GM23338 (cell line): ENCODE measurements at regions not wholly inside any gene's neighbourhood (a gene's known extent, or its start where the extent isn't known, plus 50 kb on each side); places are given as distances from the start of the nearest gene placed in this dataset.

Experiments used
- ATAC-seq: fragments of 200-7000 bp; cut with Tn5 transposase; 3 replicates; pipeline ENCODE4 v1.9.1; 2020
- DNase-seq: peaks from one replicate; pipeline ENCODE4 v3.0.0-alpha.2; 2015; ENCODE audit warnings: low spot score
- H2AFZ ChIP-seq: fragments of 200-600 bp; sonication (generic); 2 replicates; pipeline ENCODE4 v1.8.0; 2016; ENCODE audit warnings: antibody characterized with exemption, mild to moderate bottlenecking, moderate library complexity
- H3F3A ChIP-seq: fragments of 200-600 bp; sonication (generic); replicated peaks from 2 replicates; pipeline ENCODE4 v1.8.0; 2017; ENCODE audit warnings: antibody characterized with exemption, mixed run types, low read depth
- H3K27ac ChIP-seq: fragments of 200-600 bp; sonication (generic); 2 replicates; pipeline ENCODE4 v1.6.1; 2016; ENCODE audit warnings: low read depth
- H3K27me3 ChIP-seq: fragments of 200-600 bp; sonication (generic); 2 replicates; pipeline ENCODE4 v1.8.0; 2016; ENCODE audit warnings: mild to moderate bottlenecking, mixed run types, moderate library complexity; ENCODE audit not compliant: insufficient read depth
- H3K36me3 ChIP-seq: fragments of 200-600 bp; sonication (generic); 2 replicates; pipeline ENCODE4 v1.8.0; 2016; ENCODE audit warnings: mild to moderate bottlenecking; ENCODE audit not compliant: insufficient read depth
- H3K4me1 ChIP-seq: fragments of 200-600 bp; sonication (generic); 2 replicates; pipeline ENCODE4 v1.8.0; 2016; ENCODE audit warnings: mild to moderate bottlenecking, moderate library complexity; ENCODE audit not compliant: insufficient read depth
- H3K4me2 ChIP-seq: fragments of 200-600 bp; sonication (generic); 2 replicates; pipeline ENCODE4 v1.7.1; 2017; ENCODE audit warnings: mixed run types
- H3K4me3 ChIP-seq: fragments of 200-600 bp; sonication (generic); 2 replicates; pipeline ENCODE4 v1.6.1; 2016; ENCODE audit warnings: mixed run types
- H3K79me2 ChIP-seq: fragments of 200-600 bp; sonication (generic); replicated peaks from 2 replicates; pipeline ENCODE4 v1.8.0; 2017; ENCODE audit warnings: mild to moderate bottlenecking; ENCODE audit not compliant: insufficient read depth
- H3K9me2 ChIP-seq: fragments of 200-600 bp; sonication (generic); 2 replicates; pipeline ENCODE4 v1.8.0; 2017; ENCODE audit not compliant: insufficient read depth
- H4K20me1 ChIP-seq: fragments of 200-600 bp; sonication (generic); replicated peaks from 2 replicates; pipeline ENCODE4 v1.8.0; 2017; ENCODE audit warnings: mild to moderate bottlenecking; ENCODE audit not compliant: insufficient read depth
- H3K27ac Mint-ChIP-seq: 2 replicates; pipeline ENCODE4 v1.8.0; 2020; ENCODE audit warnings: inconsistent platforms, mild to moderate bottlenecking, moderate library complexity, mixed read lengths
- H3K27me3 Mint-ChIP-seq: 3 replicates; pipeline ENCODE4 v1.8.0; 2022; ENCODE audit warnings: low read depth, mild to moderate bottlenecking, moderate library complexity, mixed read lengths, inconsistent platforms; ENCODE audit not compliant: insufficient read depth, poor library complexity
- H3K36me3 Mint-ChIP-seq: 3 replicates; pipeline ENCODE4 v1.8.0; 2021; ENCODE audit warnings: low read depth, mild to moderate bottlenecking, inconsistent platforms, moderate library complexity, mixed read lengths
- H3K4me1 Mint-ChIP-seq: 3 replicates; pipeline ENCODE4 v1.8.0; 2020; ENCODE audit warnings: mild to moderate bottlenecking, inconsistent platforms, mixed read lengths
- H3K4me3 Mint-ChIP-seq: 3 replicates; pipeline ENCODE4 v1.8.0; 2021; ENCODE audit warnings: moderate library complexity, mild to moderate bottlenecking, inconsistent platforms, mixed read lengths
- H3K9me3 Mint-ChIP-seq: 3 replicates; pipeline ENCODE4 v1.8.0; 2020; ENCODE audit warnings: moderate library complexity, mild to moderate bottlenecking, inconsistent platforms, mixed read lengths
- CREB1 ChIP-seq: fragments of 250-450 bp; sonication (Bioruptor Pico); IDR thresholded peaks from 2 replicates; pipeline ENCODE4 v1.5.0; 2020; ENCODE audit warnings: low read depth, mild to moderate bottlenecking, moderate library complexity
- CTCF ChIP-seq, 2 experiments: fragments of 200-600 bp in 1 of 2; sonication (generic) in 1 of 2; conservative IDR thresholded peaks; 2 replicates each; pipeline versions ENCODE4 v1.5.1 to v1.6.1; 2016 to 2017; ENCODE audit warnings: antibody characterized with exemption in 2 of 2, low read depth in 2 of 2, mild to moderate bottlenecking in 2 of 2, moderate library complexity in 1 of 2
- ETS1 ChIP-seq: IDR thresholded peaks from 2 replicates; pipeline ENCODE4 v1.6.1; 2016; ENCODE audit warnings: antibody characterized with exemption
- EZH2 ChIP-seq: fragments of 200-600 bp; sonication (generic); IDR thresholded peaks from one replicate; pipeline ENCODE4 v1.8.0; 2017; ENCODE audit warnings: antibody characterized with exemption, mild to moderate bottlenecking, low read depth; ENCODE audit not compliant: unreplicated experiment
- EZH2phosphoT487 ChIP-seq: fragments of 200-600 bp; sonication (generic); IDR thresholded peaks from one replicate; pipeline ENCODE4 v1.8.1; 2018; ENCODE audit warnings: antibody characterized with exemption; ENCODE audit not compliant: unreplicated experiment
- JUNB ChIP-seq: IDR thresholded peaks from one replicate; pipeline ENCODE4 v1.6.1; 2016; ENCODE audit warnings: antibody characterized with exemption; ENCODE audit not compliant: unreplicated experiment
- NANOG ChIP-seq: IDR thresholded peaks from 2 replicates; pipeline ENCODE4 v1.6.1; 2016; ENCODE audit warnings: antibody characterized with exemption, borderline replicate concordance
- POLR2AphosphoS5 ChIP-seq: IDR thresholded peaks from 2 replicates; pipeline ENCODE4 v1.6.1; 2016; ENCODE audit warnings: antibody characterized with exemption, low read depth
- REST ChIP-seq: IDR thresholded peaks from one replicate; pipeline ENCODE4 v1.6.1; 2018; ENCODE audit warnings: antibody characterized with exemption; ENCODE audit not compliant: unreplicated experiment
- STAT1 ChIP-seq: IDR thresholded peaks from one replicate; pipeline ENCODE4 v1.6.1; 2016; ENCODE audit warnings: antibody characterized with exemption; ENCODE audit not compliant: unreplicated experiment
- ZNF114 ChIP-seq: fragments of 250-450 bp; sonication (Bioruptor Pico); IDR thresholded peaks from 2 replicates; pipeline ENCODE4 v1.5.0; 2020; ENCODE audit warnings: mild to moderate bottlenecking, moderate library complexity
- ZNF331 ChIP-seq: fragments of 250-450 bp; sonication (Bioruptor Pico); IDR thresholded peaks from 2 replicates; pipeline ENCODE4 v1.5.0; 2020; ENCODE audit warnings: low read depth, mild to moderate bottlenecking, moderate library complexity
- ZNF462 ChIP-seq: fragments of 250-450 bp; sonication (Bioruptor Pico); IDR thresholded peaks from 2 replicates; pipeline ENCODE4 v1.5.0; 2020; ENCODE audit warnings: mild to moderate bottlenecking, moderate library complexity

GRCh38 chr4:108536577-108536976 is 83.8 kb upstream of the RPL34 start:
- ATAC-seq (no peak), DNase-seq (no peak)
- Histone ChIP-seq H3F3A (no peaks in the 10 kb centered on the region), H3K9me2 (peaks cover 4% of the 10 kb centered on the region; the same call in 1 of the 2 replicates), H3K4me3 (no peak overlapping the region), H3K4me1 (no peaks in the 10 kb centered on the region), H2AFZ (no peak overlapping the region), H3K27me3 (no peaks in the 10 kb centered on the region), H3K4me2 (no peak overlapping the region), H3K36me3 (no peaks in the 10 kb centered on the region), H3K27ac (no peak overlapping the region), H4K20me1 (no peaks in the 10 kb centered on the region), H3K79me2 (no peaks in the 10 kb centered on the region)
- TF ChIP-seq CTCF (conservative IDR thresholded peaks at IDR 0.05; ENCODE audit: low read depth in 2 of 2) (no peak), ZNF331 (CRISPR knock-in tag) (no peak), NANOG (no peak), REST (no peak), ETS1 (no peak), CREB1 (no peak), ZNF114 (CRISPR knock-in tag) (no peak), STAT1 (no peak), JUNB (no peak), ZNF462 (no peak), EZH2phosphoT487 (no peak), EZH2 (no peak), POLR2AphosphoS5 (no peak)
- no peaks in the 10 kb centered on the region for H3K4me1 Mint-ChIP-seq
- H3K36me3 Mint-ChIP-seq: no peaks in the 10 kb centered on the region
- no peaks in the 10 kb centered on the region for H3K9me3 Mint-ChIP-seq
- no peak overlapping the region for H3K27ac Mint-ChIP-seq
- H3K4me3 Mint-ChIP-seq: no peak overlapping the region
- H3K27me3 Mint-ChIP-seq: no peaks in the 10 kb centered on the region
